ENCODE measurements at regions not wholly inside any gene's neighbourhood (a gene's known extent, or its start where the extent isn't known, plus 50 kb on each side); places are given as distances from the start of the nearest gene placed in this dataset.

- H3K27me3 Mint-ChIP-seq = peaks cover 9% of the 10 kb centered on the region
- Histone ChIP-seq H4K20me1 (ENCODE audit: control insufficient read depth, insufficient read depth, low read length, poor library complexity, severe bottlenecking) (no peaks in the 10 kb centered on the region), H2AFZ (ENCODE audit: insufficient read depth, low read depth, low read length, poor library complexity, severe bottlenecking) (no peak overlapping the region), H3K4me3 (ENCODE audit: control extremely low read depth in 1 of 5, extremely low read depth in 1 of 5, insufficient read depth in 1 of 5, low read depth in 2 of 5, low read length in 4 of 5) (no peak overlapping the region), H3K27ac (ENCODE audit: low read length in 2 of 2) (no peak overlapping the region), H3K9ac (ENCODE audit: low read length) (no peak overlapping the region), H3K4me2 (replicated peaks; ENCODE audit: low read depth, low read length, poor library complexity, severe bottlenecking) (no peak overlapping the region), H3K36me3 (replicated peaks in 1 of 2; ENCODE audit: control extremely low read depth in 1 of 2, control insufficient read depth in 1 of 2, extremely low read depth in 1 of 2, insufficient read depth in 2 of 2, low read length in 1 of 2) (no peaks in the 10 kb centered on the region), H3K27me3 (replicated peaks in 1 of 4; ENCODE audit: control extremely low read depth in 1 of 4, control insufficient read depth in 3 of 4, insufficient read depth in 4 of 4, low read length in 3 of 4) (no peaks in the 10 kb centered on the region), H3K79me2 (ENCODE audit: control insufficient read depth, insufficient read depth, low read length) (no peaks in the 10 kb centered on the region), H3K4me1 (ENCODE audit: control insufficient read depth in 2 of 2, insufficient read depth in 2 of 2, low read length in 2 of 2) (no peaks in the 10 kb centered on the region), H3K9me3 (ENCODE audit: control extremely low read depth in 1 of 3, control insufficient read depth in 2 of 3, insufficient read depth in 1 of 3, low read length in 2 of 3) (no peaks in the 10 kb centered on the region)
- ATAC-seq (ENCODE audit: low read depth) (no peak), DNase-seq (no peak)
- no peaks in the 10 kb centered on the region for H3K4me1 Mint-ChIP-seq
- H3K9me3 Mint-ChIP-seq (ENCODE audit: insufficient read depth) = no peaks in the 10 kb centered on the region
- intact Hi-C loops (cut with micrococcal nuclease) = no loop called here
- POLR2A ChIA-PET = no interaction called here
- CTCF ChIA-PET = no interaction called here
- WGBS (ENCODE audit: insufficient coverage) = 81% methylated on average over 3 of the region's 3 CpGs
- H3K27ac Mint-ChIP-seq = no peak overlapping the region
- no peak overlapping the region for H3K4me3 Mint-ChIP-seq
- TF ChIP-seq EZH2 (IDR thresholded peaks at IDR 0.05; ENCODE audit: borderline replicate concordance, insufficient read depth, low read depth, low read length, poor library complexity, severe bottlenecking) = no peak
- no peak for TF ChIP-seq CTCF (IDR thresholded peaks at IDR 0.05)
Measured at GRCh38 chr1:67614511-67614934, 70.5 kb upstream of the GADD45A start.

GRCh38 chr1:67615886-67616285, 69.1 kb upstream of the GADD45A start:
- no peaks in the 10 kb centered on the region for H3K4me1 Mint-ChIP-seq
- no peaks in the 10 kb centered on the region for H3K36me3 ChIP-seq (replicated peaks in 1 of 2; ENCODE audit: control extremely low read depth in 1 of 2, control insufficient read depth in 1 of 2, extremely low read depth in 1 of 2, insufficient read depth in 2 of 2, low read length in 1 of 2)
- ChIA-PET CTCF (no interaction called here), POLR2A (no interaction called here)
- H3K9ac ChIP-seq (ENCODE audit: low read length) = no peak overlapping the region
- H3K79me2 ChIP-seq (ENCODE audit: control insufficient read depth, insufficient read depth, low read length) = no peaks in the 10 kb centered on the region
- no peak overlapping the region for H3K27ac Mint-ChIP-seq
- DNase-seq = no peak
- H3K9me3 Mint-ChIP-seq (ENCODE audit: insufficient read depth) = no peaks in the 10 kb centered on the region
- H2AFZ ChIP-seq (ENCODE audit: insufficient read depth, low read depth, low read length, poor library complexity, severe bottlenecking) = no peak overlapping the region
- H3K4me1 ChIP-seq (ENCODE audit: control insufficient read depth in 2 of 2, insufficient read depth in 2 of 2, low read length in 2 of 2) = no peaks in the 10 kb centered on the region
- H3K4me3 Mint-ChIP-seq = no peak overlapping the region
- intact Hi-C loops (cut with micrococcal nuclease) = no loop called here
- TF ChIP-seq EZH2 (IDR thresholded peaks at IDR 0.05; ENCODE audit: borderline replicate concordance, insufficient read depth, low read depth, low read length, poor library complexity, severe bottlenecking) (no peak), CTCF (IDR thresholded peaks at IDR 0.05) (no peak)
- H3K4me2 ChIP-seq (replicated peaks; ENCODE audit: low read depth, low read length, poor library complexity, severe bottlenecking) = no peak overlapping the region
- H4K20me1 ChIP-seq (ENCODE audit: control insufficient read depth, insufficient read depth, low read length, poor library complexity, severe bottlenecking) = no peaks in the 10 kb centered on the region
- no peak for ATAC-seq (ENCODE audit: low read depth)
- no CpG with 5 or more reads among the region's 1 CpG for WGBS (ENCODE audit: insufficient coverage)
- H3K27me3 Mint-ChIP-seq = peaks cover 9% of the 10 kb centered on the region
- no peak overlapping the region for H3K27ac ChIP-seq (ENCODE audit: low read length in 2 of 2)
- no peak overlapping the region for H3K4me3 ChIP-seq (ENCODE audit: control extremely low read depth in 1 of 5, extremely low read depth in 1 of 5, insufficient read depth in 1 of 5, low read depth in 2 of 5, low read length in 4 of 5)
- no peaks in the 10 kb centered on the region for H3K27me3 ChIP-seq (replicated peaks in 1 of 4; ENCODE audit: control extremely low read depth in 1 of 4, control insufficient read depth in 3 of 4, insufficient read depth in 4 of 4, low read length in 3 of 4)
- no peaks in the 10 kb centered on the region for H3K9me3 ChIP-seq (ENCODE audit: control extremely low read depth in 1 of 3, control insufficient read depth in 2 of 3, insufficient read depth in 1 of 3, low read length in 2 of 3)
